Mucosa of gallbladder (tissue), 1 donor: ENCODE measurements at regions not wholly inside any gene's neighbourhood (a gene's known extent, or its start where the extent isn't known, plus 50 kb on each side); places are given as distances from the start of the nearest gene placed in this dataset.

Source experiments
- DNase-seq: peaks from one replicate; pipeline ENCODE4 v3.0.0-alpha.2; 2020; ENCODE audit warnings: low spot score
- donor health status: DM: no; HTN: no; CAD: no.

DNA sequence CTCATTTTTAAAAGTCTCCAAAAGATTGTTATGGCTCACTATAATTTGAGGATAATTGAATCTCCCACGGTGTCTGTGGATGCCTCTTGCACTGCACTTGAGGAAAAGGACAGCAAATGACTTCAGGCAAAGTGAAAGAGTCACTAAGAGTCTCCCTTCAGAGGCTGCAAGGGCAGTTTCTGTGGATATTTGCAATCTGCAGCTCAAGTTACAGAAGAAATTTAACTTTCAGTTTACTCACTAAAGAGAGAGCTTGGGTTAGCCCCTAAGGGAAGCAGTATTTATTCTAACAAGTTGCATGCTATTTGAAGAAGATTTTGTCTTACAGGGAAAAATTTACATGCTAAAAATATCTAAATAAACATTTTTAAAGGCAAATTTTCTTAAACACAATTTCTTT is 912.0 kb upstream of the TENM3 start:
- DNase-seq, result no peak

DNA sequence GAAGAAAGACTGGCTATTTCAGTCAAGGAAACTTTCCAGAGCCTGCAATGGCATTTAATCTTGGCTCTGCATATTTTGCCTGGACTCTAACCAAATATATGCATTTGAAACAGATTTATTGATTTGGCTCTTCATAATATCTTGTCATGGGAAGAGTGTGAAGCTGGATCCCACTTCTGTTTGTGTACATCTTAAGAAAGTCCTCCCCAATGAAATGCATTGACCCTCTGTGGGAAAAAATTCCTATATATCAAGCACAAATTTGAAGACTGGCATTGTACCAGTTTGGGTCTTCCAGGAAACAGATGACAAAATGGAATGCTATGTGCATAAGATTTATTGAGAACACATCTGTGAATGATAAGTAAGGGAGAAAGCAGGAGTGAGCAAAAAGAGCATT is 897.3 kb upstream of the TENM3 start:
- DNase-seq, result no peak

DNA sequence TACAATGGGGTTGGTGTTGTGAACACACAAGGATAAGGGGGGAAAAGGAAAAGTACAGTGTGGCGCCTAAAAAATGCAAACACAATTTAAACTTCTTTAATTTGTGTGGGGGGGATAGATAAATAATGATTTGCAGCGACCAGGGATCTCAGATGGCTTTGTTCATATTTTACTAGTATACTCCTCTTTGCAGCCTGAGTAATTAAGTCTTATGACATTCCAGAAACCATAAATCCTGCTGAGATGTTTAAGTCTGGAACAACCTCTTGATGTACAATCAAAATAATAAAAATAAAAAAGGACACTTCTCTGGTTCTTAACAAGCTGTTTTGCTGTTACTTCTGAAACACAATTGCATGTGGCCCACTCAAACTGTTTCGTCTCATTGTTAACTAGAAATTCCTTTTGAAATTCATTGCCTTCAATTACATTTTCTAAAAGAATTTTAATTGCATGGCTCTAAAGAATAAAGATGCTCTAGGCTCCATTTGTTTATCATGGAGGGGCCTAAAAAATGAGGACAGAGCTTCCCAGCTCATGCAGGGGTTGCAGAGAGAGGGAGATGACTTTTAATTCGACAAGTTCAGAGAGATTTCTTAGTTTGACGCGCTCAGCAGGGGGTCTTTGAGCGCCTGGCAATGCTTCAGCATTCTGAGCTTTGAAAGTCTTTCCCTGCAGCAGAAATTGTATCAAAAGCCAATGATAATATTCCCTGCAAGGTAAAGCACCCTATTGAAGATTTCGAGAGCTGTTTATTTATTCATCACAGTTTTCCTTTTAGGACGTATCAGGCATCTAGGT is 892.4 kb upstream of the TENM3 start:
- no peak for DNase-seq

DNA sequence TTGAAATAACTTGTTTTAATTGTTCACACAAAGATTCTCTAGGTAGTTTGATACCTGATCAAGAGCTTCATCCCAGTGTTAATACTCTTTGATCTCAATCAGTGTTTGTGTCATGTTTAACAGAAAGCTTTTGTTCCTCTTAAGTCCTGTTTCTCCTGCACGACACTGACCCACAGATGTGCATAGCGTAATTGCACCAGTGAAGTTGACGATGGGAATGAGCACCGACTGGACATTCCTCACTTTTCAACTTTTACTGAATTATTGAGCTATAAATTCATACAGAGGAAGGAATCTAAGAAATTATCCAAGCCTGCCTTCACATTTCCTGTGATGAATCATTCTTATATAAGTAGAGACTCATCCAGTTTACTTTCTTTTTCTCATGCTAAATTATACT is 878.7 kb upstream of the TENM3 start:
- no peak for DNase-seq

- no peak for DNase-seq
These were observed 877.5 kb upstream of the TENM3 start for GRCh38 chr4:181365671-181366070.

DNA sequence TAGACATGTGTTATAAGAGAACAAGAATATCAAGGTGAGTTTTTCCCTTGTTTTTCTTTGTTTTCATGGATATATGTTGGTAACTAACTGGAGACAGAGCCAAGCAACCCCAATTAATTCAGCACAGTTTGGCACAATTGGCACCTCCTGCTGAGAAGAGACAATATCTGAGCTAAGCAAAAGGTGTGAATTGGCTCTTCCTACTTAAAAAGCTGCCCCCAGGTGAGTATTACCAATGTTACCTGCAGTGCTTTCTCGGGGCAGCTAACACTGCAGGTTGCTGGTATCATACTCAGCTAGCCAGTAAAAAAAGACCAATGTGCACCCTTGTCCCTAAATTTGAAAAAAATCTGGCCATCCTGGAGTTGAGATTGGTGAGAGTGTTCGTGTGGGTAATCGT is 871.2 kb upstream of the TENM3 start:
- no peak for DNase-seq

- no peak for DNase-seq
These were observed 867.1 kb upstream of the TENM3 start for GRCh38 chr4:181376058-181376457.

DNA sequence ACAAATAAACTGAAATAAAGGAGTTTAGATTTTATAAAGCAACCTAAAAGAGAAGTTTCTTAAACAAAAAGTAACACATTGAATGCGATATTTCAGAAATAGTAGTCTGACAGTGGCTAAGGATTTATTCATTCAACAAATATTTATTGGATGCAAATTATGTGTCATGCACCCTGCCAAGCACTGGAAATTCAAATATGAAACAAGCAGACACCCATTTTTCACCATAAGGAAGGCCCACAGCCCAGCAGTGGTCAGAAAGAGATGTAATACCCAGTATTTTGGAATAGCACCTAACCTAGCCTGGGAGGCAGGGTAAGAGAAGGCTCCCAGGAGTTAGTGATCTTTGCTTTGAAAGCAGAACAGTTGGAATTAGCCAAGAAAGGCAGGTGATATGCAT is 855.1 kb upstream of the TENM3 start:
- no peak for DNase-seq

DNA sequence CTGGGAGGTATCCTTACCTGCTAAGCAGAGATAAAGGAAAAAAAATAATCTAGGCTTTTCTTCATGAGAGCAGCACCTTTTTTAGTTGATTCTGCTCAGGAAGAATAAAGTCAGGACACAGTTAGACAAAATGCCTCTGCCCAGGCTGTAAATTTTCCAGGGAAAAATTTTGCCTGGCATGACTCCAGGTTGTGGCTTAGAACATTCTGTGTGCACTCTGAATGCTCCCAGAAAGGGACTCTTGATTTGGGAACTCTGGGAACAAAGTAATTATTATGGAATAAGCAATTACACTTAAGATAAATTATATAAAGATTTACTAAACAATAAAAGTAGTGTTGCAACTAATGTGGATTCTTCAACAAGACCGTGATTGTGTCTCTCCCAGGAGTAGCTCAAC is 826.2 kb upstream of the TENM3 start:
- DNase-seq, result no peak

DNA sequence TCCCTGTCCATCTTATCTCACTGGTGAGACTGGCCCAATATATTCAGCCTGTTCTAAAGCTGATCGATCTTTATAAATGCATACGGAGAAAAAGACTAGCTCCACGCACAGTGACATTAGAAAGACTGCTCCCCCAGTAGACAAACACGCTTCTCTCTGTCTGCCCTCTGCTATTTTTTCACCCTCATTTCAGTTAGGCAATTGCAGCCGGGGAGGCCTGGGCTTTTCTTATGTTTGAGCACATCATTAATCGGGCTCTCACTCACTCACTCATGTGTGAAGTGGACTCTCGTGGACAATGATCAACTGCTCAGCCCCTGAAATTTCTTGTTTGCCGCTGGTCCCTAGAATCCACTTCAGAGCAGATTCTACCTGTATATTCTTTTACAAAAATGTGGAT is 824.7 kb upstream of the TENM3 start:
- no peak for DNase-seq

DNA sequence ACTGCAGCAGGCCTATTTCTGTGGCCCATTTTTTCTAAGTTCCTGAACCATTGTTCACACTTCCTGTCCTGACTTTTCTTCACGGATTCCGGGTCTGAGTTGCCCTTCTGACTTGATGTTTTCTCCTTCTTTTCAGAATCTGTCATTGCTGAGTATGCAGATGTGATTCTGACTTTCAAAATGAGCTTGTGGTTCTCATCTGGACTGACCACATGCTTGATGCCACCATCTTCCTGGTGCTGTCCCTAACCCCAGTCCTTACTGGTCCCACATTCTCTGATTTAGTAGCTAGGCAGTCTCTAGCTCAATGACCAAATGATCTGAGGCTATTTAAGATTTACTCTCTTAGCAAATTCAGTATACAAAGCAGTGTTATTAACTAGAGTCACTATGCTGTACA is 822.3 kb upstream of the TENM3 start:
- DNase-seq, result no peak

GRCh38 chr4:181424362-181425016 is 818.7 kb upstream of the TENM3 start:
- DNase-seq, result no peak

GRCh38 chr4:181427076-181427475 is 816.1 kb upstream of the TENM3 start:
- no peak for DNase-seq

DNA sequence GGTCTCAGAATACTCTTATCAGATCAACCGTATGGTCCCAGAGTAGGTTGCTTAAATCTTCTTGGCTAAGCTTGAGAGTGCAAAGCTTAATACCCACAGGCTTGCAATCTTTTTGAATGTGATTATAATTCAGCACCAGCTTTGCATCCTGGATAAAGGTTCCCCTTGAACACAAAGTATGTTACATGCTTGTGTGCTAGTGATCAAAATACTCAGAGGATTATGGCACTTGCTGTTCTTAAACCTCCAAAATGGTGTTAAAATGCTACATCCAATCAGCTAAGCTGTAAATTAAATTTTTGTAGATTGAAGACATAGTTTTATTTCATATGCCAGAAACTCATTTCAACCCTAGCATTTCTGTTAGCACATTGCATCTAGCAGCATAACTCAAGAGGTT is 812.2 kb upstream of the TENM3 start:
- DNase-seq, result no peak

DNA sequence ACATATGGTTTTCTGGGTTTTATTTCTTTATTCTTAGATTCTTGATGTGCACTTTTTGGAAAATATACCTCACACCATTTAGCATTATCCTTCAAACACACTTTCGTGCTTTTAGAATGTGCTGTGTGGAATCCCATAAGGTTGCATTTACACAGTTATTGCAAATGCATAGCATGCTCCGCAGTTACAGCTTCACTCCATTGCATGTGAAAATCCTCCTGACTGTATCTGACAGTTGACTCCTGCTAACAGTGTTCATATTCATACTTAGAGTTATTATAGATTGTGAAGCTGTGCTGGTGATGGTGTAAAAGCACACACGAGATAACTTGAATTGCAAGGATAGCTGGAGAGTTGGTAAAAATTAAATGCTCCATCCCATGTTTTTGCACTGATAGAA is 811.5 kb upstream of the TENM3 start:
- no peak for DNase-seq

DNA sequence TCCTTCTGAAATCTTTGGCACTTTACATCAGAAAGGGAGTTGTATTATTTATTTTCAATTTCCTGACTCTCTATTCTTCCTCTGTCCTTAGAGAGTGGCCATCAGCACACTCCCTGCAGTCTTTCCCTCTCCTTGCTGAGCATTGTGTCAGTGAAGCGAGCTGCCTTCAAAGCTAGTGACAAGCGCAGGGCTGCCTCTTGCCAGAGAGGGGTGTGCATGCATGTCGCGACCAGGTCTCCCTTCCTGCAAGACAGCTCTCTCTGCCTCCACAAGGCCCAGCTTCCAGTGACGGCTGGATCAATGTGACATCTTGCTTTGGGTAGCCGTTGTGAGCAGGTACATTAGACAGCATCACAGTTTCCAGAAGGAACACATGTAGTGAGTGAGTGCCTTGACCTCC is 810.9 kb upstream of the TENM3 start:
- DNase-seq, result no peak

DNA sequence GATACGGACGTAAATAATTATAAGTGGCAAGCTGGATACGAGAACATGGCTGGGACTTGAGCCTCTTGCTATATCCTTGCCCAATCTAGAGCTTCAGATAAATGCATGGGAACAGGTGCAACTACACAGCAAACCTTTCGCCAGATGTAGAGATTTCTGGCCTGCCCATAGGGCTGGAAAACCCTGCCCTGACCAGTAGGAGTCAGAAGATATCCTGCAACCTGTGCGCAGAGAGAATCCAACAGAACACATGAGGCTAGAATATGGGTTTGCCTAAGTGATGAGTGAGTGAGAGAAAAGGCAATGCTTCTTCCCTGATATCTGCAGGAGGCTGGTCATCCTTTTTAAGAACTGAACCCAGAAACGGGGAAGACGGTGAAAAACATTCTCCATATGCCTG is 805.3 kb upstream of the TENM3 start:
- no peak for DNase-seq

DNA sequence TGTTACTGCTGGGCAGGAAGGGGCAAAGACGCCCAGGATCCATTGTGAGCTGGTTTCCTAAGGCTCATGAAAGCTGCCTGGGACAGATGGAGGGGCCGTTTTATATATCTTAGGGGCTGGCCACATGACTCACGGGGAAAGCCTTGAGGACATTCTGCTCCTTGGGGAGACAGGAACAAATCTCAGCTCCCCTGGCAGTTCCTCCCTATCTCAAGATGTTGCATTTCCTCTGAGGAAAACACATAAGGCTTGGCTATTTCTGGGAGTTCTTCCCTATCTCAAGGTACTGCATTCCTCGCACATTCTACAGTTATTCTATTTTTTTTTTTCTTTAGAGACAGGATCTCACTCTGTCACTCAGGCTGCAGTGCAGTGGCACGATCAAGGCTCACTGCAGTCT is 804.6 kb upstream of the TENM3 start:
- no peak for DNase-seq

DNA sequence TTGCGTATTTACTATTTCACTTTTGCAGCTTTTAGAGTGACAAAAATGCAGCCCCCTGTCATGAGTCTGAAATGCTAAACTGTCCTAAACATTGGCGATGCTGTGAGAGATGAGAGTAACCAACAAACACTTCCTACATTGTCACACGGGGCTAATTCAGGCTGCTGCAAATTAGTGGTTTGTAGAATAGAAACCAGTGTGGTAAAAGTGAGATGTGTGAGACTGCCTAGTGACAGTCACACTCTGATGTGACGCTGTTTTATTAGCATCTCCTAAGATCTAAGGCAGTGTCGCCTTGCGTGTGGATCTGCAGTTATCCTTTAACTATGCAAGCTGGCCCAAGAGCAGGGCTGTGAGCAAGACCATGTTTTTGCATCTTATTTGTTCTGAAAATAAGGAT is 800.2 kb upstream of the TENM3 start:
- DNase-seq, result no peak

DNA sequence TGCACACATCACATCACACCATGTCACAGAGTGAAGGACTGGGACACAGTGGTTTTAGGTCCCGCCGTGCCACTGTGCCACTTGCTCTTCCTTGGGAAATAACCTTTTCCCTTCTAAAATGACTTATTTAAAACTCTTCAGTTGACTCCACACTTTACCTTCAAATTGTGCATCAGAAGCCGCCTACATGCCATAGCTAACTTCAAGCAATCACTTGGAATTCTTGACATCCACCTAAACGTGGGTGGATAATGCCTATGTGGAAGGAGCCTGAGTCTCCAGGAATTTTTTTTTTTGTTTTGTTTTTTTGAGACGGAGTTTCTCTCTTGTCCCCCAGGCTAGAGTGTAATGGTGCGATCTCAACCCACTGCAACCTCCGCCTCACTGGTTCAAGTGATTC is 777.4 kb upstream of the TENM3 start:
- no peak for DNase-seq

DNA sequence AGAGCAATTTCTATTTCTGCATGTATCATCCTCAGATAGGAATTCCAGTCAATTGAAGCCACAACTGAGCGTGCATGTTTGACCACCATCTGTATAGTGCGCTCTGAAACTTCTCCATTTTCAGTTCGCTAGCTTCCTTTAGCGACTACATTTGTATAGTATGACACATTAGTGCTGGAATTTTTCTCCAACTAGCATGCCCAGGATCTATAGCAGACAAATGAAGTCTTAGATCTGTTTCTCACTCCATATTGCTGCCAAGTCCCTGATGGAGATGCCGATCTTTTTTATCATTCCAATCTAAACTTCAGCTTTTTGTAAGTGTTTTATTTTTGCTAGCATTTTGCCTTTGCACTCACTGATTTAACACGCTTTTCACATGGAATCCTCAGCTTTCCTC is 774.8 kb upstream of the TENM3 start:
- no peak for DNase-seq

- no peak for DNase-seq
These were observed 772.9 kb upstream of the TENM3 start for GRCh38 chr4:181470306-181470705.

- DNase-seq, result no peak
These were observed 767.8 kb upstream of the TENM3 start for GRCh38 chr4:181475359-181475758.
